ENCODE measurements at regions not wholly inside any gene's neighbourhood (a gene's known extent, or its start where the extent isn't known, plus 50 kb on each side); places are given as distances from the start of the nearest gene placed in this dataset.

DNA sequence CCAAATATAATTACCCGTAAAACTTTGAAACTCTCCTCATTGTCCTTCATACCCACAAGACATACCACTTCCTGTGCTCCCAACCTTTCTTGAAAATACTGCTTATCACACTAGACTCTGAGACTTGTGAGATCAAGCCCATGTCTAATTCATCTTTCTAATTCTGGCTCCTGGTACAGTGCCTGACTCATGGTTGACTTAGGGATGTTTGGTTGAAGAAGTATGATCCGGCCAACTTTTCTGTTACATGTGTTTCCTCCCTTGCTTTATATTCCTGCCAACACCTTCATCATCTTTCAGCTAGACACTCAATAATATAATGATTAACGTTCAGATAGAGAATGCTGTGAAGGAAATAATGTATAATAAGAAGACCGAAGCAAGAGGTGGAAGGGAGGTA is 58.2 kb downstream of the MEX3B start:
- H3K4me1 ChIP-seq (ENCODE audit: insufficient read depth, low read length), result no peaks in the 10 kb centered on the region
- H3K9me3 ChIP-seq (ENCODE audit: insufficient read depth, low read length, severe bottlenecking), result no peaks in the 10 kb centered on the region
- no peak for TF ChIP-seq EZH2 (IDR thresholded peaks at IDR 0.05; ENCODE audit: borderline replicate concordance, low read depth, low read length, severe bottlenecking)
- TF ChIP-seq, protein P1, sequence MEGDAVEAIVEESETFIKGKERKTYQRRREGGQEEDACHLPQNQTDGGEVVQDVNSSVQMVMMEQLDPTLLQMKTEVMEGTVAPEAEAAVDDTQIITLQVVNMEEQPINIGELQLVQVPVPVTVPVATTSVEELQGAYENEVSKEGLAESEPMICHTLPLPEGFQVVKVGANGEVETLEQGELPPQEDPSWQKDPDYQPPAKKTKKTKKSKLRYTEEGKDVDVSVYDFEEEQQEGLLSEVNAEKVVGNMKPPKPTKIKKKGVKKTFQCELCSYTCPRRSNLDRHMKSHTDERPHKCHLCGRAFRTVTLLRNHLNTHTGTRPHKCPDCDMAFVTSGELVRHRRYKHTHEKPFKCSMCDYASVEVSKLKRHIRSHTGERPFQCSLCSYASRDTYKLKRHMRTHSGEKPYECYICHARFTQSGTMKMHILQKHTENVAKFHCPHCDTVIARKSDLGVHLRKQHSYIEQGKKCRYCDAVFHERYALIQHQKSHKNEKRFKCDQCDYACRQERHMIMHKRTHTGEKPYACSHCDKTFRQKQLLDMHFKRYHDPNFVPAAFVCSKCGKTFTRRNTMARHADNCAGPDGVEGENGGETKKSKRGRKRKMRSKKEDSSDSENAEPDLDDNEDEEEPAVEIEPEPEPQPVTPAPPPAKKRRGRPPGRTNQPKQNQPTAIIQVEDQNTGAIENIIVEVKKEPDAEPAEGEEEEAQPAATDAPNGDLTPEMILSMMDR (IDR thresholded peaks at IDR 0.05; ENCODE audit: borderline replicate concordance, extremely low read depth, low read length, poor library complexity, severe bottlenecking), result no peak
- no peaks in the 10 kb centered on the region for H3K27me3 ChIP-seq (ENCODE audit: insufficient read depth, low read length, poor library complexity)
- no peak overlapping the region for H2AFZ ChIP-seq (ENCODE audit: low read depth, low read length)
- no peaks in the 10 kb centered on the region for H3K36me3 ChIP-seq (ENCODE audit: insufficient read depth, low read length)
- no peak for DNase-seq
- H4K20me1 ChIP-seq (ENCODE audit: insufficient read depth, low read length), result no peaks in the 10 kb centered on the region
- no peak for ATAC-seq (ENCODE audit: insufficient read depth, low read depth)
- H3K4me2 ChIP-seq (ENCODE audit: insufficient read depth, low read length), result no peak overlapping the region
- no peak overlapping the region for H3K27ac ChIP-seq (ENCODE audit: low read length)
- H3K4me3 ChIP-seq (ENCODE audit: low read depth in 1 of 2, low read length in 2 of 2), result no peak overlapping the region
- H3K79me2 ChIP-seq (ENCODE audit: insufficient read depth, low read length), result no peaks in the 10 kb centered on the region
- no peak overlapping the region for H3K9ac ChIP-seq (ENCODE audit: low read depth, low read length)

DNA sequence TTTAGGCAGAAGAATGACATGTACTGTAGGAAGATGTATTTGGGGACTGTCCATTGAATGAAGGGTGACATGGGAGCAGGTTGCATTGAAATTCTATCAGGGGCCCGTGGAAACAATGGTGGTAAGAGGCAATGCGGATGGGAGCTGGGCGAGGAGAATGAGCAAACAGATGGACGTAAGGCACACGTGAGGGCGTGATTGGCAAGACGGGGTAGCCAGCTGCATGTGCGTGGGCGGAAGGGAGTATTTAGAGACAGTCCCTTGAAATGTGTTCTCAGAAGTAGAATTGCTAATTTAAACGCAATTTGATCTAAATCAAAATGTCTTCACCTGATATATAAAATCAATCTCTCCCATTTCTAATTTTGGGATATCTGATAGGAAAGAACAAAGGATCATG is 62.3 kb downstream of the MEX3B start:
- no peaks in the 10 kb centered on the region for H4K20me1 ChIP-seq (ENCODE audit: insufficient read depth, low read length)
- DNase-seq (no peak), ATAC-seq (ENCODE audit: insufficient read depth, low read depth) (no peak)
- H3K4me2 ChIP-seq (ENCODE audit: insufficient read depth, low read length), result no peak overlapping the region
- H3K36me3 ChIP-seq (ENCODE audit: insufficient read depth, low read length), result no peaks in the 10 kb centered on the region
- H3K27me3 ChIP-seq (ENCODE audit: insufficient read depth, low read length, poor library complexity), result no peaks in the 10 kb centered on the region
- H3K9ac ChIP-seq (ENCODE audit: low read depth, low read length), result no peak overlapping the region
- H2AFZ ChIP-seq (ENCODE audit: low read depth, low read length), result no peak overlapping the region
- no peak for TF ChIP-seq EZH2 (IDR thresholded peaks at IDR 0.05; ENCODE audit: borderline replicate concordance, low read depth, low read length, severe bottlenecking)
- TF ChIP-seq, protein P1 (IDR thresholded peaks at IDR 0.05; ENCODE audit: borderline replicate concordance, extremely low read depth, low read length, poor library complexity, severe bottlenecking), result no peak
- no peak overlapping the region for H3K4me3 ChIP-seq (ENCODE audit: low read depth in 1 of 2, low read length in 2 of 2)
- no peaks in the 10 kb centered on the region for H3K9me3 ChIP-seq (ENCODE audit: insufficient read depth, low read length, severe bottlenecking)
- no peaks in the 10 kb centered on the region for H3K79me2 ChIP-seq (ENCODE audit: insufficient read depth, low read length)
- no peak overlapping the region for H3K27ac ChIP-seq (ENCODE audit: low read length)
- no peaks in the 10 kb centered on the region for H3K4me1 ChIP-seq (ENCODE audit: insufficient read depth, low read length)

DNA sequence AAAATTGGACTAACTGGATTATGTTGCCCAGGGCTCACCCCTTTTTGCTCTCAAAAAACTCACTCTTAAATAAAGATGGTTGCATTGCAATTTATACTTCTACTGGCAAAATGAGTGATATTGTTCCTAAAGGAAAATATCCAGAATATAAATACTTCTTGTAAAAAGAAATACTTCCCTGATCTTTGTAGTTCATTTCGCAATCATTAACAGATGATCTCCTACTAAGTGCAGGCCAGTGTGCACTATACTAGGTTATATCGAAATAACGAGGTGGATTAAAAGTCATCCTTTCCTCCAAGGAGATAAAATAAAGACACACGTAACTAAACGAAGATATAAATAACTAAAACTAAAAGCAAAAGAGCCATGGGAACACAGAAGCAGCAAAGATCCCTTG is 63.0 kb downstream of the MEX3B start:
- no peak for ATAC-seq (ENCODE audit: insufficient read depth, low read depth)
- H4K20me1 ChIP-seq (ENCODE audit: insufficient read depth, low read length), result no peaks in the 10 kb centered on the region
- H3K36me3 ChIP-seq (ENCODE audit: insufficient read depth, low read length), result no peaks in the 10 kb centered on the region
- TF ChIP-seq, protein P1 (IDR thresholded peaks at IDR 0.05; ENCODE audit: borderline replicate concordance, extremely low read depth, low read length, poor library complexity, severe bottlenecking), result no peak
- no peak for TF ChIP-seq EZH2 (IDR thresholded peaks at IDR 0.05; ENCODE audit: borderline replicate concordance, low read depth, low read length, severe bottlenecking)
- H3K79me2 ChIP-seq (ENCODE audit: insufficient read depth, low read length), result no peaks in the 10 kb centered on the region
- H3K4me2 ChIP-seq (ENCODE audit: insufficient read depth, low read length), result no peak overlapping the region
- H3K4me1 ChIP-seq (ENCODE audit: insufficient read depth, low read length), result no peaks in the 10 kb centered on the region
- DNase-seq, result no peak
- no peak overlapping the region for H3K9ac ChIP-seq (ENCODE audit: low read depth, low read length)
- H3K27ac ChIP-seq (ENCODE audit: low read length), result no peak overlapping the region
- H3K4me3 ChIP-seq (ENCODE audit: low read depth in 1 of 2, low read length in 2 of 2), result no peak overlapping the region
- H3K9me3 ChIP-seq (ENCODE audit: insufficient read depth, low read length, severe bottlenecking), result no peaks in the 10 kb centered on the region
- H3K27me3 ChIP-seq (ENCODE audit: insufficient read depth, low read length, poor library complexity), result no peaks in the 10 kb centered on the region
- no peak overlapping the region for H2AFZ ChIP-seq (ENCODE audit: low read depth, low read length)

DNA sequence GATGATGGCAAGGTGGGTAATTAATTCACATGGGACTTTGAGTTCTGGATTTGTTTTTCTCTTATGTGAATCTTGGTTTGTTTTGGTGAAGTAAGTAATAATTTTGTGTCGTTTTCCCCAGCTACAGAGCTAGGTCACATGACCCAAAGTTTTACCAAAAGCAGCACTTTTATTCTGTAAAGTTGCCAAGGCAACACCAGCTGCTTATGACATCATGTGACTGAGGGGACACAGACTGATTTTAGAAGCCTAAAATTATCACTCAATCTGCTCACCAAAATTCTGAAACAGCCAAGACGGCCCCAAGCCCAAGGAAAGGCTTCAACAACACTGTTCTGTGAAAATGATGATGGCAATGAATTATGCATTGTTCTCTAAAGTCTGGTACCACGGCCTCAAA is 63.9 kb downstream of the MEX3B start:
- Histone ChIP-seq H3K27ac (ENCODE audit: low read length) (no peak overlapping the region), H3K9ac (ENCODE audit: low read depth, low read length) (no peak overlapping the region), H3K4me2 (ENCODE audit: insufficient read depth, low read length) (no peak overlapping the region), H4K20me1 (ENCODE audit: insufficient read depth, low read length) (no peaks in the 10 kb centered on the region), H3K36me3 (ENCODE audit: insufficient read depth, low read length) (no peaks in the 10 kb centered on the region), H3K27me3 (ENCODE audit: insufficient read depth, low read length, poor library complexity) (no peaks in the 10 kb centered on the region), H3K4me1 (ENCODE audit: insufficient read depth, low read length) (no peaks in the 10 kb centered on the region), H3K79me2 (ENCODE audit: insufficient read depth, low read length) (no peaks in the 10 kb centered on the region), H3K9me3 (ENCODE audit: insufficient read depth, low read length, severe bottlenecking) (no peaks in the 10 kb centered on the region), H3K4me3 (ENCODE audit: low read depth in 1 of 2, low read length in 2 of 2) (no peak overlapping the region), H2AFZ (ENCODE audit: low read depth, low read length) (no peak overlapping the region)
- no peak for ATAC-seq (ENCODE audit: insufficient read depth, low read depth)
- no peak for DNase-seq
- TF ChIP-seq, protein P1 (IDR thresholded peaks at IDR 0.05; ENCODE audit: borderline replicate concordance, extremely low read depth, low read length, poor library complexity, severe bottlenecking), result no peak
- TF ChIP-seq EZH2 (IDR thresholded peaks at IDR 0.05; ENCODE audit: borderline replicate concordance, low read depth, low read length, severe bottlenecking), result no peak

Data from DND-41 (cell line).